OCI-LY7 (cell line): ENCODE measurements at regions not wholly inside any gene's neighbourhood (a gene's known extent, or its start where the extent isn't known, plus 50 kb on each side); places are given as distances from the start of the nearest gene placed in this dataset.

Source experiments
- BruUV-seq: library from RNA; stranded (reverse); fragments of 400-500 nt; replicated peaks from 2 replicates; lab custom pipeline; 2021; lab: Mats Ljungman, UMichigan
- CTCF ChIA-PET: fragments of 300-600 bp; sonication (Branson Sonifier 250); formaldehyde crosslinking; loops from one replicate; lab custom pipeline; 2022; ENCODE audit warnings: antibody characterized with exemption; ENCODE audit not compliant: unreplicated experiment; lab: Charles Lee
- POLR2A ChIA-PET: fragments of 300-600 bp; sonication (Branson Sonifier 250); formaldehyde crosslinking; loops from one replicate; lab custom pipeline; 2022; ENCODE audit warnings: antibody characterized with exemption; lab: Charles Lee
- DNase-seq: peaks from one replicate; pipeline ENCODE4 v3.0.0-alpha.2; 2015; ENCODE audit warnings: low spot score
- H2AFZ ChIP-seq: fragments of 200-600 bp; sonication (generic), shearing (Covaris generic); 2 replicates; pipeline ENCODE4 v1.6.1; 2014; ENCODE audit warnings: mild to moderate bottlenecking, antibody characterized with exemption, low read length, moderate library complexity
- H3K27ac ChIP-seq: fragments of 200-600 bp; sonication (generic); 2 replicates; pipeline ENCODE4 v1.5.1; 2014; ENCODE audit warnings: mixed run types, low read depth, mild to moderate bottlenecking, moderate library complexity, low read length, inconsistent platforms; ENCODE audit not compliant: poor library complexity, severe bottlenecking
- H3K36me3 ChIP-seq: fragments of 200-600 bp; sonication (generic); 2 replicates; pipeline ENCODE4 v1.6.1; 2014; ENCODE audit warnings: mild to moderate bottlenecking, antibody characterized with exemption, low read length, moderate library complexity, mixed read lengths; ENCODE audit not compliant: insufficient read depth
- H3K4me1 ChIP-seq: fragments of 200-600 bp; sonication (generic); 2 replicates; pipeline ENCODE4 v1.5.1; 2014; ENCODE audit warnings: mild to moderate bottlenecking, low read length; ENCODE audit not compliant: insufficient read depth, poor library complexity, severe bottlenecking
- H3K4me2 ChIP-seq: fragments of 200-600 bp; sonication (generic); 2 replicates; pipeline ENCODE4 v1.6.1; 2014; ENCODE audit warnings: mild to moderate bottlenecking, low read length
- H3K4me3 ChIP-seq: fragments of 200-600 bp; sonication (generic); 2 replicates; pipeline ENCODE4 v1.5.1; 2014; ENCODE audit warnings: mild to moderate bottlenecking, low read depth, low read length; ENCODE audit not compliant: poor library complexity, severe bottlenecking
- H3K79me2 ChIP-seq: fragments of 200-600 bp; sonication (generic); 2 replicates; pipeline ENCODE4 v1.6.1; 2016; ENCODE audit warnings: low read depth, mild to moderate bottlenecking, low read length, moderate library complexity, mixed read lengths; ENCODE audit not compliant: insufficient read depth
- H3K9me2 ChIP-seq: fragments of 200-600 bp; sonication (generic); 2 replicates; pipeline ENCODE4 v1.6.1; 2016; ENCODE audit warnings: mild to moderate bottlenecking, low read length, mixed read lengths; ENCODE audit not compliant: insufficient read depth
- H3K9me3 ChIP-seq: fragments of 200-600 bp; sonication (generic); 2 replicates; pipeline ENCODE4 v1.6.1; 2014; ENCODE audit warnings: mild to moderate bottlenecking, mixed run types, low read length, mixed read lengths
- H4K20me1 ChIP-seq: fragments of 200-600 bp; sonication (generic); 2 replicates; pipeline ENCODE4 v1.6.1; 2014; ENCODE audit warnings: mild to moderate bottlenecking, antibody characterized with exemption, low read length, moderate library complexity, mixed read lengths; ENCODE audit not compliant: insufficient read depth
- EZH2phosphoT487 ChIP-seq: fragments of 200-600 bp; sonication (generic); IDR thresholded peaks from 2 replicates; pipeline ENCODE4 v1.6.1; 2018; ENCODE audit warnings: low read depth, borderline replicate concordance, mild to moderate bottlenecking, mixed run types, antibody characterized with exemption, low read length, moderate library complexity, mixed read lengths
- intact Hi-C: fragments of 100-400 bp; cut with micrococcal nuclease; formaldehyde crosslinking; loops from one replicate; pipeline ENCODE4 v1.10.0; 2022; ENCODE audit not compliant: unreplicated experiment
- TF ChIP-seq, protein P1 (sequence below): fragments of 200-600 bp; sonication (generic); conservative IDR thresholded peaks from 2 replicates; pipeline ENCODE4 v1.5.1; 2014; ENCODE audit warnings: mild to moderate bottlenecking, antibody characterized with exemption, low read length, moderate library complexity, mixed read lengths

DNA sequence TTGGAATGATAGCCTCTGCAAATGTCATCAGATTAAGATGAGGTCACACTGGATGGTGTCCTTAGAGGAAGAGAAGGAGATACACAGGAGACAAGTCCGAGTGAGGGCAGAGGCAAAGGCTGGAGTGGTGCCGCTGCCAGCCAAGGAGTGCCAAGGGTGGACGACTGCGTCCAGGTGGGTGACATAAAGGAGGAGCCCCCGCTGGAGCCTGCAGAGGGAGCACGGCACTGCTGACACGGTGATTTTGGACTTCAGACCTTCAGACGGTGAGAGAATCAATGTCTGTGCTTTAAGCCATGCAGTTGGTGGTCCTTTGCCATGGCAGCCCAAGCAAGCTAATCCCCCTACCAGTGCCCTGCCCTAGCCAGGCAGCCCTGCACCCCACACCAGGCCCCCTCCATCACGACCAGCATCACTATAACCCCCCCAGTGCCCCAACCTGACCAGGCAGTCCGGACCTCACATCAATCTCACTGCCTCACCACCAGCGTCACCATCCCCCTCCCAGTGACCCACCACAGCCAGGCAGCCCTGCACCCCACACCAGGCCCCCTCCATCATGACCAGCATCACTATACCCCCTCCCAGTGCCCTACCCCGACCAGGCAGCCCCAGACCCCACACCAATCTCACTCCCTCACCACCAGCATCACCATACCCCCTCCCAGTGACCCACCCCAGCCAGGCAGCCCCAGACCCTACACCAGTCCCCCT, 130.0 kb downstream of the HMX1 start:
- no peak for TF ChIP-seq EZH2phosphoT487
- TF ChIP-seq, protein P1, sequence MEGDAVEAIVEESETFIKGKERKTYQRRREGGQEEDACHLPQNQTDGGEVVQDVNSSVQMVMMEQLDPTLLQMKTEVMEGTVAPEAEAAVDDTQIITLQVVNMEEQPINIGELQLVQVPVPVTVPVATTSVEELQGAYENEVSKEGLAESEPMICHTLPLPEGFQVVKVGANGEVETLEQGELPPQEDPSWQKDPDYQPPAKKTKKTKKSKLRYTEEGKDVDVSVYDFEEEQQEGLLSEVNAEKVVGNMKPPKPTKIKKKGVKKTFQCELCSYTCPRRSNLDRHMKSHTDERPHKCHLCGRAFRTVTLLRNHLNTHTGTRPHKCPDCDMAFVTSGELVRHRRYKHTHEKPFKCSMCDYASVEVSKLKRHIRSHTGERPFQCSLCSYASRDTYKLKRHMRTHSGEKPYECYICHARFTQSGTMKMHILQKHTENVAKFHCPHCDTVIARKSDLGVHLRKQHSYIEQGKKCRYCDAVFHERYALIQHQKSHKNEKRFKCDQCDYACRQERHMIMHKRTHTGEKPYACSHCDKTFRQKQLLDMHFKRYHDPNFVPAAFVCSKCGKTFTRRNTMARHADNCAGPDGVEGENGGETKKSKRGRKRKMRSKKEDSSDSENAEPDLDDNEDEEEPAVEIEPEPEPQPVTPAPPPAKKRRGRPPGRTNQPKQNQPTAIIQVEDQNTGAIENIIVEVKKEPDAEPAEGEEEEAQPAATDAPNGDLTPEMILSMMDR = no peak
- Histone ChIP-seq H3K4me3 (no peak overlapping the region), H3K9me2 (no peaks in the 10 kb centered on the region), H3K36me3 (no peaks in the 10 kb centered on the region), H3K79me2 (no peaks in the 10 kb centered on the region), H2AFZ (no peak overlapping the region), H3K9me3 (no peaks in the 10 kb centered on the region), H4K20me1 (no peaks in the 10 kb centered on the region), H3K4me1 (no peaks in the 10 kb centered on the region), H3K4me2 (no peak overlapping the region), H3K27ac (no peak overlapping the region)
- ChIA-PET POLR2A (interaction anchor here (0.6 kb wide), 1 partner anchor 25 kb away, joined by 3 read pairs; no protein-coding TSS in a partner anchor), CTCF (no interaction called here)
- intact Hi-C loops = no loop called here
- DNase-seq = no peak
- BruUV-seq = no TSS peak

DNA sequence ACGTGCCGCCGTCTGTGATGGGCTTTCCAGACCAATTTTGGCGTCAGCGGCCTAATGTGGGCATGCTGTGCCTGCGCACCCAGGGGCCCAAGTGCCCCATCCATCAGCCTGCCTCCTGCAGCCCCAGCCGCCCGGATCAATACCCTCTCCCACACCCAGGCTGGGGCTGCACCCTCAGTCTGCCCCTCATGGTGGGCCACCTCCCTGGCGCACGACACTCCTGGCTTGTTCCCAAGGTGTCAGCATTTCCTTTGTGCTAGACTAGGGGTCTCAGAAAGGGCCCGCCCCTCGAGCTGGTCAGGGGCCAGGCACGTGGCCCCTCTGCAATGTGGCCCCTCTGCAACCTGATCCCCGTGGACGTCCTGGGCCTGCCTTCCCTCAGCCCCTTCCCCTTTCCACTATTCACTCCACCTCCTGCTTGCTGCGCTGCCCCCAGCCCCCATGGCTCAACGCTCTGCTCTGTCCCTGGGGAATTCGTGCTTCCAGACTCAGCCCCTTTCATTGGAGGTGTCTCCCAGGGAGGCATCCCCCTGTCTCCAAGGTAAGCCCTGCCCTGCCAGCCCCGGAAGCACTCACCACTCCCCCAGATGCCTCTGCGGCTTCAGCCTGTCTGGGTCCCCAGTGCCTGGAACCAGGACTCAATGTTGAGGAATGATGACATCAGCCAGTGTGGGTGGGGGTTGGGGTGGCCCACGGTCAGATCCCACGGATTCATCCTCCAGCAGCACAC, 130.8 kb downstream of the HMX1 start:
- DNase-seq = no peak
- intact Hi-C loops = no loop called here
- Histone ChIP-seq H3K4me3 (no peak overlapping the region), H4K20me1 (no peaks in the 10 kb centered on the region), H2AFZ (no peak overlapping the region), H3K4me2 (no peak overlapping the region), H3K4me1 (no peaks in the 10 kb centered on the region), H3K27ac (no peak overlapping the region), H3K79me2 (no peaks in the 10 kb centered on the region), H3K9me3 (no peaks in the 10 kb centered on the region), H3K9me2 (no peaks in the 10 kb centered on the region), H3K36me3 (no peaks in the 10 kb centered on the region)
- CTCF ChIA-PET = no interaction called here
- no TSS peak for BruUV-seq
- POLR2A ChIA-PET = no interaction called here
- no peak for TF ChIP-seq EZH2phosphoT487
- TF ChIP-seq, protein P1 = no peak
